ENCODE measurements at regions not wholly inside any gene's neighbourhood (a gene's known extent, or its start where the extent isn't known, plus 50 kb on each side); places are given as distances from the start of the nearest gene placed in this dataset.
"Not testable (repeated sequence)": the region's sequence is repeated elsewhere in the genome, so short reads cannot be mapped to it uniquely, and the experiment has no call there.

GRCh38 chr10:43922335-43923280 is 273.9 kb upstream of the ZNF32 start:
- no peak for DNase-seq

DNA sequence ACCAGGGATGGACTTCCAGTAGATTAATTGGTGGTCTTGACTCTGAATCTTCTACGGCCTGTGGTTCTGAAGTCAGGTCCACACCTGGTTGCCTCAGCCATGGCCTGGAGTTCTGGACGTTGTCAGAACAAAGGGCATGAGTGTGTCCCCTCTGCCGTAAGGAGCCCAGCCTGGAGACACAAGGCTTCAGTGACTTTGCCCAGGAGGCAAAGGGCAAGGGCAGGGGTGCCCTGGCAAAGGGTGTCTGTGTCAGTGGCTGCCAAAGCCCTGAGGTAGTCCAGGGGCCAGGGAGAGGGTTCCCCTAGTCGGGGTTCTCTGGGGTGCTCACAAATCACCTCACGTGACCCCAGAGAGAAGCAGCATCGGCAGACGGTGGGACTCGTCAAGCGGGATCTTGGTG is 273.2 kb upstream of the ZNF32 start:
- no peak for DNase-seq

DNA sequence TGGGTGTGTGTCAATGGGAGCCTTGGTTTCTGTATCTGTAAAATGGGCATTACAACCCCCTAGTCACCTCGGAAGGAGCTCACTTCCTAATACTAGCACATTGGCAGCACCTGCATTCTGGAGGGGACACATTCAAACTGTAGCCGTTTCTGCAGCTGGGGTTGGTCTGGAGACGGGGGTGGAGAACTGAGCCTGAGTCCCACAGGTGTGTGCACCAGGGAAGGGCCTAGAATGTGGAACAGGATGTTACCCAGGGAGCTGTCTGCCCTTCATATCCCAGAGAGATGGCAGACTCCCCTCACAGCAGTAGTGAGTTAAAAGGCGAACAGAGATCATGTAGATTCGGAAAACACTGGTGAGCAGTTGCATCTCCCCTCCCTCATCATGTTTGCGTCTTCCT is 272.8 kb upstream of the ZNF32 start:
- no peak for DNase-seq

DNA sequence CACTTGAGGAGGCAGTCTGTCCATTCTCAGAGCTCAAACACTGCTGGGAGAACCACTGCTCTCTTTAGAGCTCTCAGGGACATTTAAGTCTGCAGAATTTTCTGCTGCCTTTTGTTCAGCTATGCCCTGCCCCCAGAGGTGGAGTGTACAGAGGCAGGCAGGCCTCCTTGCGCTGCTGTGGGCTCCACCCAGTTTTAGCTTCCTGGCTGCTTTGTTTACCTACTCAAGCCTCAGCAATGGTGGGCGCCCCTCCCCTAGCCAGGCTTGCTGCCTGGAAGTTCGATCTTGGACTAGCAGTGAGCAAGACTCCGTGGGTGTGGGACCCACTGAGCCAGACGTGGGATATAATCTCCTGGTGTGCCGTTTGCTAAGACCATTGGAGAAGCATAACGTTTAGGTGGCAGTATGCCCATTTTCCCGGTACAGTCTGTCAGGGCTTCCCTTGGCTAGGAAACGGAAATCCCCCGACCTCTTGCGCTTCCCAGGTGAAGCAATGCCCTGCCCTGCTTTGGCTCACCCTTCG is 271.6 kb upstream of the ZNF32 start:
- not testable (repeated sequence) for DNase-seq

DNA sequence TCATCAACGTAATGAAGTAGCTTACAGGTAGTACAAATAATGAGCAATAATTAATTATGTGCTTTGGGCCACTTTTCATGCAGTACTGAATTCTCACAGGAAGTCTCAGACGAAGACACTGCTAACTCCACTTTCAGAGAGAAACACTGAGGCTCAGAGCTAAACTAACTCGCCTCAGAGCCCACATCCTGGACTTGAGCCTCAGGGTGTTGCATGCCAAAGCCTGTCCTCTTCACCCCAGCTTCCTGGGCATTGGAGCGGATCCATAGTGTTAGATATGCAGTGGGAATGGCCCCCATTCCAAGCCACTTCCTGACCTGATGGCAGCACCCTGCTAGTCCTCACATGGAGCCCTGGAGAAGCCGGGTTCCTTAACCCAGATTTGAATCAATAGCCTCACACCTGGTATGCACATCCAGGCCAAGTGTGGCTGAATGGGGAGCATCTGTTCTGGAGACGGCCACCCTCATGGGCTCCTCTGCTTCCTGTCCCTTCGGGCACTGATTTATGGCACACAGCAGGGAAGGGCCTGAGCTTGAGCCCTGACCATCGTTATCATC is 265.1 kb upstream of the ZNF32 start:
- DNase-seq, result no peak

GRCh38 chr10:43912469-43912868 is 263.8 kb upstream of the ZNF32 start:
- DNase-seq, result no peak

- no peak for DNase-seq
These were observed 257.8 kb upstream of the ZNF32 start for GRCh38 chr10:43906490-43906889.

GRCh38 chr10:43905512-43906236 is 257.0 kb upstream of the ZNF32 start:
- DNase-seq, result peak; percentile 68

GRCh38 chr10:43904844-43905243 is 256.2 kb upstream of the ZNF32 start:
- DNase-seq, result no peak

DNA sequence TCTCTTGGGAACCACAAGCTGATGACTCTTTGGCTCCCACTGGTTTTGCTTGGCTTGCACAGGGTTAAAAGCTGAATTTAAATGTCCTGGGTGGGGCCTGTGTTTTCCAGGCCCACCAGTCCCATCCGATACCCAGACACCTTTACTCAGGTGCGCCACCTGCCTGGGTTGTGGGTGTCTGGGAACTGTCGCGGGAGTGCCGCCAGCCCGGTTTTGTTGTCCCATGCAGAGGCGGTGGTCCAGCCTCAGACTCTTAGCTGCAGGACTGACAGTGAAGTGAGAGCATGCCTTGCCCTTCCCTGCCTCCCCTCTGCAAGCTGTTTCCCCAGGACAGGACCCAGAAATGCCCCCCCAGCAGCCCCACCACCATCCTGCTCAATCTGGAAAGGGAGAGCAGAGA is 255.6 kb upstream of the ZNF32 start:
- DNase-seq, result no peak

- DNase-seq, result no peak
These were observed 254.8 kb upstream of the ZNF32 start for GRCh38 chr10:43903451-43903850.

DNA sequence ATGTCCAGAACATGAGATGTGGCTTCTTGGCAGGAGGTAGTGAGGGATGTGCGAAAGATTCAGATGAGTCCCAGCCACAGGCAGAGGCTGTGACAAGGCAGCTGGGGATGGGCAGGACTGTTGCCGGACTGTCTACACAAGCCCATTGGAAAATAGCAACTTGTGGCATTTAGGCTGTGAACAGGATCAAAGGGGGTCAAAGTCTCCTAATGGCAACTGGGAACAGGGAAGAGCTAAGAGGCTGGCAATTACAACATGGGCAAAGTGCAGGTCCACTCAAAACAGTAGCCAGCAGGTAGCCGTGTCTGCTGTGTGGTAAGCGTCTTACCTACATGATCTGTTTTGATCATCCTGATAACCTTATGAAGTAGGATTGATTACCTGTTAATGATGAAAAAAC is 254.2 kb upstream of the ZNF32 start:
- no peak for DNase-seq

- DNase-seq, result no peak
These were observed 253.2 kb upstream of the ZNF32 start for GRCh38 chr10:43901744-43902504.

DNA sequence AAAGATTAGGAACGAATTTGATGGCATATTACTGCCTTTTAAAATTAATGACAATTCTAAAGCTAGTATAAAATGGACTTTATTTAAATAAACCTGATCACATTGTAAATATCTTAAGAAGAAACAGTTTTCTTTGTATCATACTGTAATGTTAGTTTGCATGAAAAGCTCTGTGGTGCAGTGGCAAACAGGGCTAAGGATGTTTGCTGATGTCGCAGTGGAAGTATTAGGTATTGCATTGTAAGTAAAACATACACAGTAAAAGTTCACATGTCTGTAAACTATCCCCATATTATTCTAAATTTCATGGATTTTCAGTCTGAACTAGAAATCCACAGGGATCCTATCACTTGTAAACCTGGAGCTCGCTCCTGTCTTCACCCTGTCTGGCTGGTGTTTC is 252.6 kb upstream of the ZNF32 start:
- no peak for DNase-seq

DNA sequence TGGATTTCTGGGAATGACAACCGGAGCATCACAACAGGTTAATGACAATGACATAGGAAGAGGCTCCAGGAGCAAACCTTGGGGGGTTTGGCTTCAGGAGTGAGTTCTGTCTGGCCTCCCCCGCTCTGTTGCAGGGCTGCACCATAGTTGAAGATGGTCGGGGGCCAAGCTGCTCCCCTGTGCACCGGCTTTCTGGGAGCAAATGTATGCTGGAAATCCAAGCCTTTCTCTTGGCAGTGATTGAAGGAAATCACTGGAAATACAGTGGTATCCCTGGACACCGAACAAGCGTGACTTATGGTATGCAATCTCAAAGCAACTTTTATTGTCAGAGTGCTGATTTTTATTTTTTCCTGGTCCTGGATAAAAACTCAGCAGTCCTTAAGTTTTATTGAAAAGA is 251.9 kb upstream of the ZNF32 start:
- no peak for DNase-seq

DNA sequence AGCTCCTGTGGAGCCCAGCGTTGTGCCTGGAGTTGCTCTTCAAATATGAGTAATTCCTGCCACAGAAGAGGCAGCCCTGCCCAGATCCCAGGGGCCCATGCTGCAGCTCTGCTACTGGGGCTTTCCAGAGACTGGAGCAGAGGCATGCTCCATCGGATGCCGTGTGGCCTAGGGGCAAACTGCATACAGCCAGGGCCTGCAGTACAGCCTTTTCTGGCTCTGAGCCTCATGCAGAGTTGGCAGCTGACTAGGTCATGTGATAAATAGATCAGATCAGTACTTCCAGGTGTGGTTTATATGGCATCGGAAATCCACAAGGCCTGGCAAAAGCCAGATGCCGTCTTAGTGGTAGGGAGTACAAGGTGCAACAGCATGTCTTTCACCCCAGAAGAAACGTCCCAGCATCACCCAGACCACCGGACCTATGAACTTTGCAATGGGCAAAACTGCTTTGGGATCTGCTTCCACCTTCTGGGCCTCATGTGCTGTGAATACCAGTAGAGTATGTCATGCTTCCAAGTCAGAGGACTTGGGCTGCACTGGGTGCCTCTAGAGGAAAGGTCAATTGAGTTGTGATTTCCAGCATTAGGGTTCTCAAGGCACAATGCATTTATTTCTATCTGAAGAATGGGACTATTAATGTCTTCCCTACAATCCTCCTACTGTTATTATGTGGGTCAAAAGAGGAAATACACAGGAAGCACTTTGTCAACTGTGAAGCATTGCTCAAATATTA is 250.7 kb upstream of the ZNF32 start:
- no peak for DNase-seq

DNA sequence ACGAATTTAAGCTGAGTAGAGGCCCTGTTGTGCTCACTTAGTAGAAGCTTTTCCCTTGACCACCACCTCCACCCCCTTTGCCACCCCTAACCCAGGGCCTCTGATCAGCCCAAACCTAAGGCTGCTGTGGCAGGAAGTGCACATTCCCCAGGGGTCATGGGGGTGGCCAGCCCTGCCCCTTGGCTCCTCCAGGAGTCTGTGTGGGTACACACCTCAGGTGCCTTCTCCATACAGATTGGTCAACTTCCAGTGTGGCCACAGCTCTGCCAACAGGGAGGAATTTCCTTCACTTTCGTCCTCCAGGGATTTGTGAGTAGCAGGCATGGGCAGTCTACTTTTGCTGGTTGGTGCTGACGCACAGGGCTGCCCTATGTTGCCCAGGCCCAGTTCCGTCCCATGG is 249.9 kb upstream of the ZNF32 start:
- DNase-seq, result no peak

DNA sequence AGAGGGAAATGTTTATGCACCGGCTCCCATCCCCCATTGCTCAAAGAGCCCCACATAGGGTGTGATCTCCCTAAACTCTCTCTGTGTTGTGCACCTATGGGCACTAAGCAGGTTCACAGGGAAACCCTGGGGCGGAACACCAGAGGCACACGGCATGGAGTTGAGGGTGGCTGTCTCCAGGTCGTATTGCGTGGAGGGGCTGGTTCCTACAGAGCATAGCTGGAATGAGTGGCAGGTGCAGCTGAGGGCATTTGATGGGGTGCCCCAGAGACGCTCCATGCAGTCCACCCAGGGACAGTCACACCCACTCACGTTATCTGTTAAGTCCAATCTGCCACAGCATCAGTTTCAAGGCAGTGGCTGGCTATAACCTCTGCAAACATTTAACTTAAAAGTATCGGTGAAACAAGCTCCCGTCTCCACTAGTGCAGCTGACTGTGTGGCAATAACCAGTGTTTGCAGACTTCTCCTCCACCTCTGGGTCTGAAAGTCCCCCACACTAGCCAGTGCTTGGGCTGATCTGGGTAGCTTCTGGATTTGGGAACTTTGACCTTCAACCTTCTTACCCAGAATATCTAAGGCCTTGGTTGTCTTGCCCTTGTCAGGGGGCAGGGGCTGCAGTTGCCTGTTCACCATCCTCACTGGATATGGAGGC is 249.2 kb upstream of the ZNF32 start:
- DNase-seq, result no peak

- peak; percentile 79 for DNase-seq
These were observed 243.5 kb upstream of the ZNF32 start for GRCh38 chr10:43892062-43892770.

DNA sequence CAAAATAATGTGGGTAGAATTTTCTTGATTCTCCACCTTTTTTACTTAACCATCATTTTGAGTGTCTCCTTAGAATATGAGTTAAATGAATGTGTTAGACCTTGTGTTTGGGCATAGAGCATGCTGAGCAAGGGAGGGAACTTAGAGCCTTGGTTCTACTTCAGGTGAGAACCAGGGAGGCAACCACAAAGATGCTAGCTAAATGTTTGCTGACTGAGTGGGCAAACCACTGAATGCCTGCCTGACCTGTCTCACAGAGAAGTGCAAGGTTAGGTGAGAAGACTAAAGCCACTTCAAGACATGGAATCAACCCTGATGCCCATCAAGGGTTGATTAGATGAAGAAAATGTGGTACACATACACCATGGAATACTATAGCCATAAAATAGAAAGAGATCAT is 242.6 kb upstream of the ZNF32 start:
- no peak for DNase-seq

DNA sequence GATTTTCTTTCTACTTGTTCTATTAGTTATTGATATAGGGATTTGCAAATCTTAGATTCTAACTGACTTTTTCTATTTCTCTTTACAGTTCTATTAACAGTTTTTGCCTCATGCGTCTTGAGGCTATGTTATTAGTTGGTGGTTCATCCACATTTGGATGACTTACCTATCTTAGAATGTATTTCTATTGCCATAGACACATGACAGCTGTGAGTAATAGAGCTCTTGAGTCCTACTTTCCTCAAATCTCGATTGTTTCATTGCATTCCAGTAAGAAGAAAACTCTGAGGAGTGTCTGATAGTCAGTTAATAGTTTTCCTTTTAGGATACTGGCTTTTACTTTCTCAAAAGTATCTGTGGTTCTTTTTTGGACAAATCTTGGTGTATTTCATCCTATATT is 241.4 kb upstream of the ZNF32 start:
- DNase-seq, result peak; percentile 88
